Hepatocyte (in vitro differentiated cells): ENCODE measurements at regions not wholly inside any gene's neighbourhood (a gene's known extent, or its start where the extent isn't known, plus 50 kb on each side); places are given as distances from the start of the nearest gene placed in this dataset.
A peak's percentile ranks its signal among the peaks of the same experiment; 100 is the strongest.

Experiments used
- DNase-seq: peaks from one replicate; pipeline ENCODE4 v3.0.0-alpha.2; 2016; ENCODE audit warnings: low spot score
- H2AFZ ChIP-seq: fragments of 200-600 bp; sonication (generic); 2 replicates; pipeline ENCODE4 v1.6.0; 2016; ENCODE audit warnings: antibody characterized with exemption, mild to moderate bottlenecking
- H3K27ac ChIP-seq: fragments of 200-600 bp; sonication (generic); 2 replicates; pipeline ENCODE4 v1.5.1; 2016; ENCODE audit warnings: mild to moderate bottlenecking
- H3K27me3 ChIP-seq: fragments of 200-600 bp; sonication (generic); 2 replicates; pipeline ENCODE4 v1.6.1; 2016
- H3K36me3 ChIP-seq: fragments of 200-600 bp; sonication (generic); replicated peaks from 2 replicates; pipeline ENCODE4 v1.5.1; 2016; ENCODE audit warnings: low read depth; ENCODE audit not compliant: insufficient read depth
- H3K4me1 ChIP-seq: fragments of 200-600 bp; sonication (generic); 2 replicates; pipeline ENCODE4 v1.5.1; 2016; ENCODE audit warnings: mild to moderate bottlenecking, moderate library complexity; ENCODE audit not compliant: insufficient read depth
- H3K4me2 ChIP-seq: fragments of 200-600 bp; sonication (generic); 2 replicates; pipeline ENCODE4 v1.6.0; 2016
- H3K4me3 ChIP-seq: fragments of 200-600 bp; sonication (generic); 2 replicates; pipeline ENCODE4 v1.5.1; 2016; ENCODE audit warnings: mild to moderate bottlenecking
- H3K79me2 ChIP-seq: fragments of 200-600 bp; sonication (generic); 2 replicates; pipeline ENCODE4 v1.6.0; 2017; ENCODE audit warnings: mild to moderate bottlenecking
- H3K9me2 ChIP-seq: fragments of 200-600 bp; sonication (generic); replicated peaks from 2 replicates; pipeline ENCODE4 v1.6.0; 2017; ENCODE audit warnings: mild to moderate bottlenecking; ENCODE audit not compliant: insufficient read depth
- H3K9me3 ChIP-seq: fragments of 200-600 bp; sonication (generic); 2 replicates; pipeline ENCODE4 v1.5.1; 2016; ENCODE audit warnings: low read depth, mild to moderate bottlenecking
- H4K20me1 ChIP-seq: fragments of 200-600 bp; sonication (generic); 2 replicates; pipeline ENCODE4 v1.6.0; 2016; ENCODE audit warnings: mild to moderate bottlenecking; ENCODE audit not compliant: insufficient read depth, poor library complexity, severe bottlenecking
- EZH2 ChIP-seq: fragments of 200-600 bp; sonication (generic); IDR thresholded peaks from 2 replicates; pipeline ENCODE4 v1.6.1; 2016; ENCODE audit warnings: antibody characterized with exemption, mild to moderate bottlenecking, borderline replicate concordance
- EZH2phosphoT487 ChIP-seq: fragments of 200-600 bp; sonication (generic); IDR thresholded peaks from one replicate; pipeline ENCODE4 v1.6.1; 2018; ENCODE audit warnings: antibody characterized with exemption, mild to moderate bottlenecking, low read depth, moderate library complexity; ENCODE audit not compliant: unreplicated experiment, severe bottlenecking
- WGBS: methylation state at CpG from one replicate; pipeline ENCODE4 v1.1.6; 2016; ENCODE audit warnings: low lambda C conversion rate; ENCODE audit errors: missing lambda C conversion rate; 5-methylcytosine and 5-hydroxymethylcytosine counted together
- TF ChIP-seq, protein P1 (sequence below): fragments of 200-600 bp; sonication (generic); IDR thresholded peaks from 2 replicates; pipeline ENCODE4 v1.5.1; 2016; ENCODE audit warnings: antibody characterized with exemption, mild to moderate bottlenecking; ENCODE audit not compliant: poor library complexity

DNA sequence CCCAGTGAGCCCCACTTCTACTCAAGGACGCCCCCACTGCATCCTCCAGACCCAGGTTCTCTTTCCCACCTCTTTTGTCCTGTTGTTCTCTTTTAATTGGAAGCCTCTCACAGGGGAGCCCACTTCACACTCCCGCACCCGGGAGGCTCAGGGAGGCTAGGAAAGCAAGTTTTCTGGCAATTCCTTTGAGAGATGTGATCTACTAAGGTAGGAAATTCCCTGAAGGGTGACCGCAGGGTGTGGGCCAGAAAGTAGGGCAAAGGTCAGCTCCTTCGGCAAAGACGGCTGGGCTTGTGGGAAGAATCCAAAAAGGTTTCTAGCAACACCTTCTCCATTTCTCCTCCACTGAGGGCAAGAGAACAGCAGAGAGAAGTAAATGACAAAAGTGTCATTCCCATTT is 98.1 kb upstream of the PTPN1 start:
- TF ChIP-seq, protein P1, sequence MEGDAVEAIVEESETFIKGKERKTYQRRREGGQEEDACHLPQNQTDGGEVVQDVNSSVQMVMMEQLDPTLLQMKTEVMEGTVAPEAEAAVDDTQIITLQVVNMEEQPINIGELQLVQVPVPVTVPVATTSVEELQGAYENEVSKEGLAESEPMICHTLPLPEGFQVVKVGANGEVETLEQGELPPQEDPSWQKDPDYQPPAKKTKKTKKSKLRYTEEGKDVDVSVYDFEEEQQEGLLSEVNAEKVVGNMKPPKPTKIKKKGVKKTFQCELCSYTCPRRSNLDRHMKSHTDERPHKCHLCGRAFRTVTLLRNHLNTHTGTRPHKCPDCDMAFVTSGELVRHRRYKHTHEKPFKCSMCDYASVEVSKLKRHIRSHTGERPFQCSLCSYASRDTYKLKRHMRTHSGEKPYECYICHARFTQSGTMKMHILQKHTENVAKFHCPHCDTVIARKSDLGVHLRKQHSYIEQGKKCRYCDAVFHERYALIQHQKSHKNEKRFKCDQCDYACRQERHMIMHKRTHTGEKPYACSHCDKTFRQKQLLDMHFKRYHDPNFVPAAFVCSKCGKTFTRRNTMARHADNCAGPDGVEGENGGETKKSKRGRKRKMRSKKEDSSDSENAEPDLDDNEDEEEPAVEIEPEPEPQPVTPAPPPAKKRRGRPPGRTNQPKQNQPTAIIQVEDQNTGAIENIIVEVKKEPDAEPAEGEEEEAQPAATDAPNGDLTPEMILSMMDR: no peak
- TF ChIP-seq EZH2phosphoT487: no peak
- TF ChIP-seq EZH2: no peak
- no peak overlapping the region for H3K4me3 ChIP-seq
- H3K4me1 ChIP-seq: peaks cover 28% of the 10 kb centered on the region
- no peaks in the 10 kb centered on the region for H3K36me3 ChIP-seq
- no peaks in the 10 kb centered on the region for H3K27me3 ChIP-seq
- DNase-seq: no peak
- 24% methylated on average over 6 of the region's 6 CpGs for WGBS
- H3K9me3 ChIP-seq: no peaks in the 10 kb centered on the region
- no peak overlapping the region for H3K4me2 ChIP-seq
- H4K20me1 ChIP-seq: no peaks in the 10 kb centered on the region
- no peak overlapping the region for H3K27ac ChIP-seq
- H3K9me2 ChIP-seq: no peaks in the 10 kb centered on the region
- no peaks in the 10 kb centered on the region for H3K79me2 ChIP-seq
- no peak overlapping the region for H2AFZ ChIP-seq

DNA sequence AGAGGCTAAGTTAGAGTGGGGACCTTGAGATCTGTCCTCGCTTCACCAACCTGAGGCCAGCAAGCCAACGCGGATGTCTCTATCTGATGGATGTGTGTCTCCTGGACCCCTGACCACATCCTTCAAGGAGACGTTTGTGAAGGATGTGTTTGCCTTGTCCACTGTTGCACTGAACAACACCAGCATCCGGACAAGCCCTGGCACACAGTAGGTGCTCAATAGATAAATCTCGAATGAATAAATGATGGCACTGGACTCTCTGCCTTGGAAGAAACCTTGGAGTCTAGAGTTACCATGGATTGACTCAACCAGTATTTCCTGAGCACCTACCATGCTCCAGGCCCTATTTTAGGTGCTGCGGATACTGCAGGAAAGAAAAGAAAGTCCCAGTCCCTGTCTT is 97.7 kb upstream of the PTPN1 start:
- TF ChIP-seq EZH2 (no peak), EZH2phosphoT487 (no peak)
- TF ChIP-seq, protein P1: no peak
- H3K27ac ChIP-seq: no peak overlapping the region

DNA sequence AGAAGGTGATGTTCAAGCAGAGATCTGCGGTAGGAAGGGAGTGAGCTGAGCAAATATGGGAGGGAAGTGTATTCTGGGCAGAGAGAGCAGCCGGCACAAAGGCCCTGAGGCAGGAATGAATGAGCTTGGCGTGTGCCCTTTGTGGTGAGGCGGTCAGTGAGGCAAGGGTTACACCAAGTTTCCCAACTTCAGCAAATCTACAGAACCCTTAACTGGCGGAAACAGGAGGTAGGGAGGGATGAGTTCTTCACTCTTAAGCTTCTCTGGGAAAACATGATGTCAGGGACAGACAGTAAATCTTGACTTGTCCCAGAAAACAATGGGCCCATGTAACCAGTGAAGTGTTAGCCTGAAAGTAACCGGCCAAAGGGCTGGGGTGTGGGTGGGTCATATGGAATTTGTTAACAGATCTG is 97.1 kb upstream of the PTPN1 start:
- no peak overlapping the region for H2AFZ ChIP-seq
- H3K4me3 ChIP-seq: no peak overlapping the region
- peaks cover 28% of the 10 kb centered on the region for H3K4me1 ChIP-seq
- no peaks in the 10 kb centered on the region for H4K20me1 ChIP-seq
- no peaks in the 10 kb centered on the region for H3K9me3 ChIP-seq
- H3K9me2 ChIP-seq: no peaks in the 10 kb centered on the region
- DNase-seq: no peak
- no peak overlapping the region for H3K4me2 ChIP-seq
- TF ChIP-seq EZH2phosphoT487: no peak
- H3K36me3 ChIP-seq: no peaks in the 10 kb centered on the region
- H3K79me2 ChIP-seq: no peaks in the 10 kb centered on the region
- no peaks in the 10 kb centered on the region for H3K27me3 ChIP-seq
- peak overlapping the region; percentile 4 for H3K27ac ChIP-seq
- whole genome bisulfite sequencing: 62% methylated on average over 6 of the region's 6 CpGs

More for the DNA sequence above, 97.7 kb upstream of the PTPN1 start:
- H3K4me3 ChIP-seq: no peak overlapping the region
- DNase-seq: no peak
- WGBS: 90% methylated on average over 7 of the region's 7 CpGs
- H3K9me2 ChIP-seq: no peaks in the 10 kb centered on the region
- no peaks in the 10 kb centered on the region for H3K9me3 ChIP-seq
- no peaks in the 10 kb centered on the region for H3K36me3 ChIP-seq
- peaks cover 28% of the 10 kb centered on the region for H3K4me1 ChIP-seq
- no peak overlapping the region for H2AFZ ChIP-seq
- H4K20me1 ChIP-seq: no peaks in the 10 kb centered on the region
- no peak overlapping the region for H3K4me2 ChIP-seq
- H3K79me2 ChIP-seq: no peaks in the 10 kb centered on the region
- no peaks in the 10 kb centered on the region for H3K27me3 ChIP-seq

DNA sequence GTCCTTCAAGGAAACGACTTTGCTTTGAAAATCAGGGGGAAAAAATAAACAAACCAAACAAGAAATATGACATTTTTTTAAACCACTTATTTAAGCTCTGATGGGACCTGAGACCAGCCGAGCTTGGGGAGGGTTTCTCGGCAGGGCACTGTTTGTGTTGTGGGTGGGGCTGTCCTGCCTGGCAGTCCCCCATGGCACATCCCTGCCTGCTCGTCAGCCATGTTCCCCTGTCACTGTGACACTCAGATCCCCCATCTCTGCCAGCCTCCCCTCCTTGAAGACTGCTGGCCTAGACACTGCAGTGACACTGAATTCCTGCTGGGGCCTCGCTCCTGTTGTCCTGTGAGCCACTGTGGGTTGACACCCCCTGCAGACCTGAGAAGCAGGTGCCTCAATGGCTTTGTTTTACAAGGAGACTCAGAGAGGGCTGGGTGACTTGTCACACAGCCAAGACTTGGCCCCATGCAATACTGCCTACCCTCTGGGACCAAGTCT is 95.1 kb upstream of the PTPN1 start:
- H3K4me3 ChIP-seq: no peak overlapping the region
- H3K36me3 ChIP-seq: no peaks in the 10 kb centered on the region
- TF ChIP-seq EZH2 (no peak), EZH2phosphoT487 (no peak)
- TF ChIP-seq, protein P1: no peak
- peak overlapping the region; percentile 41 for H3K4me2 ChIP-seq
- H2AFZ ChIP-seq: no peak overlapping the region
- H4K20me1 ChIP-seq: no peaks in the 10 kb centered on the region
- WGBS: 55% methylated on average over 5 of the region's 5 CpGs
- H3K27me3 ChIP-seq: no peaks in the 10 kb centered on the region
- peak overlapping the region; percentile 94 for H3K27ac ChIP-seq
- H3K9me2 ChIP-seq: no peaks in the 10 kb centered on the region
- H3K79me2 ChIP-seq: no peaks in the 10 kb centered on the region
- peaks cover 19% of the 10 kb centered on the region for H3K4me1 ChIP-seq
- H3K9me3 ChIP-seq: no peaks in the 10 kb centered on the region
- DNase-seq: no peak
